SU-DHL-6 (cell line): ENCODE measurements at regions not wholly inside any gene's neighbourhood (a gene's known extent, or its start where the extent isn't known, plus 50 kb on each side); places are given as distances from the start of the nearest gene placed in this dataset.

ENCODE experiments used
- H2AFZ ChIP-seq: fragments of 200-600 bp; sonication (generic); 2 replicates; pipeline ENCODE4 v1.6.1; 2014; ENCODE audit warnings: low read depth, mild to moderate bottlenecking, moderate library complexity, mixed read lengths, antibody characterized with exemption, low read length; ENCODE audit not compliant: severe bottlenecking
- H3F3A ChIP-seq: fragments of 200-600 bp; shearing (Covaris generic); 2 replicates; pipeline ENCODE4 v1.6.0; 2016; ENCODE audit warnings: antibody characterized with exemption, mild to moderate bottlenecking; ENCODE audit not compliant: insufficient read depth
- H3K27ac ChIP-seq: fragments of 200-600 bp; sonication (generic); 2 replicates; pipeline ENCODE4 v1.5.1; 2016; ENCODE audit warnings: low read depth, mild to moderate bottlenecking, low read length, moderate library complexity, mixed read lengths
- H3K27me3 ChIP-seq: fragments of 200-600 bp; sonication (generic), shearing (Covaris generic); 2 replicates; pipeline ENCODE4 v1.6.0; 2014; ENCODE audit warnings: mild to moderate bottlenecking, low read length
- H3K36me3 ChIP-seq: fragments of 200-600 bp; sonication (generic); 2 replicates; pipeline ENCODE4 v1.6.1; 2014; ENCODE audit warnings: mild to moderate bottlenecking, low read length, mixed read lengths
- H3K4me2 ChIP-seq: fragments of 300-600, 200-600 bp; shearing (Covaris generic), sonication (generic); 2 replicates; pipeline ENCODE4 v1.6.0; 2014; ENCODE audit warnings: low read length, low read depth, mild to moderate bottlenecking; ENCODE audit not compliant: poor library complexity, severe bottlenecking
- H3K4me3 ChIP-seq: fragments of 200-600 bp; sonication (generic); 2 replicates; pipeline ENCODE4 v1.5.1; 2014; ENCODE audit warnings: antibody characterized with exemption, low read length, mild to moderate bottlenecking, mixed read lengths; ENCODE audit not compliant: insufficient read depth, poor library complexity, severe bottlenecking
- H3K79me2 ChIP-seq: fragments of 200-600 bp; sonication (generic); 2 replicates; pipeline ENCODE4 v1.6.1; 2014; ENCODE audit warnings: mild to moderate bottlenecking, low read length, moderate library complexity; ENCODE audit not compliant: insufficient read depth
- H3K9ac ChIP-seq: fragments of 200-600 bp; sonication (generic); 2 replicates; pipeline ENCODE4 v1.7.0; 2014; ENCODE audit warnings: mild to moderate bottlenecking, low read length
- H3K9me2 ChIP-seq: fragments of 200-600 bp; sonication (generic); replicated peaks from 2 replicates; pipeline ENCODE4 v1.6.1; 2014; ENCODE audit warnings: low read length; ENCODE audit not compliant: insufficient read depth
- H3K9me3 ChIP-seq: fragments of 200-600 bp; sonication (generic); 2 replicates; pipeline ENCODE4 v1.6.1; 2014; ENCODE audit warnings: low read length, mixed read lengths; ENCODE audit not compliant: insufficient read depth
- H4K20me1 ChIP-seq: fragments of 200-600 bp; sonication (generic); 2 replicates; pipeline ENCODE4 v1.6.1; 2014; ENCODE audit warnings: low read depth, mild to moderate bottlenecking, antibody characterized with exemption, low read length, moderate library complexity, mixed read lengths
- CTCF ChIP-seq: fragments of 200-600 bp; sonication (generic); IDR thresholded peaks from one replicate; pipeline ENCODE4 v1.5.1; 2017; ENCODE audit warnings: antibody characterized with exemption, mild to moderate bottlenecking, low read length, moderate library complexity; ENCODE audit not compliant: insufficient read depth, poor library complexity, severe bottlenecking
- EZH2phosphoT487 ChIP-seq: fragments of 200-600 bp; sonication (generic), shearing (Covaris generic); conservative IDR thresholded peaks from 2 replicates; pipeline ENCODE4 v1.6.1; 2018; ENCODE audit warnings: mild to moderate bottlenecking, antibody characterized with exemption, low read length, moderate library complexity, mixed read lengths

GRCh38 chr2:47232738-47233415 is 56.6 kb upstream of the CALM2 start:
- Histone ChIP-seq H3K4me2 (no peak overlapping the region), H2AFZ (no peak overlapping the region), H4K20me1 (no peaks in the 10 kb centered on the region), H3K9ac (no peak overlapping the region), H3K9me3 (no peaks in the 10 kb centered on the region), H3K27me3 (no peaks in the 10 kb centered on the region), H3F3A (no peaks in the 10 kb centered on the region), H3K9me2 (no peaks in the 10 kb centered on the region), H3K36me3 (no peaks in the 10 kb centered on the region), H3K27ac (no peak overlapping the region), H3K79me2 (no peaks in the 10 kb centered on the region), H3K4me3 (no peak overlapping the region)
- TF ChIP-seq CTCF (no peak), EZH2phosphoT487 (no peak)

GRCh38 chr2:47230418-47230817 is 54.1 kb upstream of the CALM2 start:
- no peak overlapping the region for H2AFZ ChIP-seq
- no peaks in the 10 kb centered on the region for H3K9me3 ChIP-seq
- H3K4me3 ChIP-seq, result no peak overlapping the region
- H4K20me1 ChIP-seq, result no peaks in the 10 kb centered on the region
- H3K9ac ChIP-seq, result no peak overlapping the region
- no peak overlapping the region for H3K4me2 ChIP-seq
- TF ChIP-seq EZH2phosphoT487, result no peak
- no peak for TF ChIP-seq CTCF
- H3K27me3 ChIP-seq, result no peaks in the 10 kb centered on the region
- no peaks in the 10 kb centered on the region for H3K9me2 ChIP-seq
- H3K27ac ChIP-seq, result no peak overlapping the region
- H3K79me2 ChIP-seq, result no peaks in the 10 kb centered on the region
- no peaks in the 10 kb centered on the region for H3F3A ChIP-seq
- no peaks in the 10 kb centered on the region for H3K36me3 ChIP-seq

- Histone ChIP-seq H3K27me3 (no peaks in the 10 kb centered on the region), H3K4me3 (no peak overlapping the region), H3K27ac (no peak overlapping the region), H3K9me2 (no peaks in the 10 kb centered on the region), H3F3A (no peaks in the 10 kb centered on the region), H2AFZ (no peak overlapping the region), H4K20me1 (no peaks in the 10 kb centered on the region), H3K9ac (no peak overlapping the region), H3K79me2 (no peaks in the 10 kb centered on the region), H3K9me3 (no peaks in the 10 kb centered on the region), H3K4me2 (no peak overlapping the region), H3K36me3 (no peaks in the 10 kb centered on the region)
- TF ChIP-seq CTCF (no peak), EZH2phosphoT487 (no peak)
These were observed 51.4 kb upstream of the CALM2 start for GRCh38 chr2:47227532-47228279.
